Activated CD4-positive, alpha-beta memory T cell treated with anti-CD3 and anti-CD28 coated beads for 36 hours (primary cell): ENCODE measurements at regions not wholly inside any gene's neighbourhood (a gene's known extent, or its start where the extent isn't known, plus 50 kb on each side); places are given as distances from the start of the nearest gene placed in this dataset.

Experiments used
- CTCF ChIA-PET: fragments of 350-600 bp; sonication (Branson Sonifier 250); formaldehyde crosslinking; loops from one replicate; lab custom pipeline; 2021; ENCODE audit warnings: antibody characterized with exemption, inconsistent platforms; lab: Charles Lee
- POLR2A ChIA-PET: fragments of 350-600 bp; sonication (Branson Sonifier 250); formaldehyde crosslinking; loops from one replicate; lab custom pipeline; 2021; ENCODE audit warnings: antibody characterized with exemption; lab: Charles Lee
- DNase-seq: peaks from one replicate; pipeline ENCODE4 v3.0.0-alpha.2; 2020
- H3K27ac Mint-ChIP-seq: one replicate; pipeline ENCODE4 v1.8.0; 2021; ENCODE audit warnings: mixed read lengths
- H3K27me3 Mint-ChIP-seq: one replicate; pipeline ENCODE4 v1.8.0; 2021; ENCODE audit warnings: mixed read lengths
- H3K36me3 Mint-ChIP-seq: one replicate; pipeline ENCODE4 v1.8.0; 2021; ENCODE audit warnings: mixed read lengths
- H3K4me1 Mint-ChIP-seq: one replicate; pipeline ENCODE4 v1.8.0; 2021; ENCODE audit warnings: low read depth, mixed read lengths
- H3K4me3 Mint-ChIP-seq: one replicate; pipeline ENCODE4 v1.8.0; 2021; ENCODE audit warnings: mild to moderate bottlenecking, mixed read lengths
- H3K9me3 Mint-ChIP-seq: one replicate; pipeline ENCODE4 v1.8.0; 2021; ENCODE audit warnings: mixed read lengths
- intact Hi-C: fragments of 100-400 bp; cut with micrococcal nuclease; formaldehyde crosslinking; loops from one replicate; pipeline ENCODE4 v1.15.1; 2023

DNA sequence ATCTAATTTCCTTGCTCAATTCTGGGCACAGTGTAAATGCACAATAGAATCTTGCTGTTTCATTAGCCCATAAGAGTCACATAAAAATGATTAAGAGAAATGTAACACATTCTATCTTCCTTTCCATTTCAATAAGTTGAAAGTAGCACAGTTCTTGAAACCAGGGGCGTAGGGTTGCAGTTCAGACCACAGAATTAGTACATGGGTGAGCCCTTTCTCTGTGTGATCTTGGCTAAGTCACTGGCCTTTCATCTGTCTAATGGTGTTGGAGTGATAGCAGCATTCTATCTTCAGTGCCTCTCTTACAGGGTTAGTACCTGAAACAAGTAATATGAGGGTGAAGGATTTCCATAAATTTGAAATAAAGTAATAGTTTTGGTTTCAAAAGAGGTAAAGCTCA is 445.3 kb upstream of the ZNF462 start:
- Mint-ChIP-seq H3K36me3 (no peaks in the 10 kb centered on the region), H3K27ac (no peak overlapping the region), H3K9me3 (peaks cover 33% of the 10 kb centered on the region), H3K27me3 (no peaks in the 10 kb centered on the region), H3K4me3 (no peak overlapping the region), H3K4me1 (no peaks in the 10 kb centered on the region)
- ChIA-PET CTCF (no interaction called here), POLR2A (no interaction called here)
- no peak for DNase-seq
- intact Hi-C loops = no loop called here

DNA sequence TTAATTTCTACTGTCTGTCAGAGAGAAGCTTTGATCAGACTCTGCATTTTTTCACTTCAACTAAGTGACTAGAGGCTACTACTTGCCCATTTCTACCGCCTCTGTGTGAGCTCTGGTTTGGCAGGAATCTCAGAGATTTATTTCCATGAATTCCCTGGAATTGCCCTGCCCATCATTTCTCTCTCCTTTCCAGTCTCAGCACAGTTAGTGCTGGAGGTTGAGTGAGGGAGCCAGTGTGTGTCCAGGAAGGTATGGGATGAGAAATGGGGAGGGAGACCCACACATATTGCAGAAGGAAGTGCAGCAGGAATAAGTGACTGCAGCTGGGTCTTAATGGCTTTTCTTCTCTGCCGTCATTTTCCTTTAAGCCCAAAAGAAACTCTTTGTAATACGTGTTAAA is 443.1 kb upstream of the ZNF462 start:
- no peak for DNase-seq
- Mint-ChIP-seq H3K36me3 (no peaks in the 10 kb centered on the region), H3K27ac (no peak overlapping the region), H3K27me3 (no peaks in the 10 kb centered on the region), H3K9me3 (peaks cover 33% of the 10 kb centered on the region), H3K4me3 (no peak overlapping the region), H3K4me1 (no peaks in the 10 kb centered on the region)
- intact Hi-C loops = no loop called here
- ChIA-PET CTCF (no interaction called here), POLR2A (no interaction called here)

GRCh38 chr9:106420511-106420944 is 442.4 kb upstream of the ZNF462 start:
- intact Hi-C loops = no loop called here
- POLR2A ChIA-PET = no interaction called here
- Mint-ChIP-seq H3K4me1 (no peaks in the 10 kb centered on the region), H3K4me3 (no peak overlapping the region), H3K36me3 (no peaks in the 10 kb centered on the region), H3K27ac (no peak overlapping the region), H3K9me3 (peaks cover 29% of the 10 kb centered on the region), H3K27me3 (no peaks in the 10 kb centered on the region)
- CTCF ChIA-PET = no interaction called here
- DNase-seq = no peak

DNA sequence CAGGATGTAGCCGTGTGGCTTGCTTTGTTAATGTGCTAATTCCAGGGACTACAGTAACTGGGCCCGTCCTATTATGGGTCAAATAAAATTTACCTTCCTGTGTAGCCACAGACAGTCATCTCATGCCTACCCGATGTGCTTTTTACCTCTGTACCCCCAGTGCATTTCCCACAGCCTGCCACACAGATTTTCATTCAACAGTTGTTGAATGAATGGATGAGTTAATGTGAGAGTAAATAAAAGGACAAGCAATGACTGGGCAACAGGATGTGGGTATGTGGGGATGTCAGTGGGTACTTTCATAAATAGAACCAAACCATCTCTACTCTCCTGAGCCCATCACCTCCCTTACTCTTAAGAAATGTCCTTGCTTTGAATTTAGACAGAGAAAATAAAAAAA is 441.2 kb upstream of the ZNF462 start:
- ChIA-PET CTCF (no interaction called here), POLR2A (no interaction called here)
- Mint-ChIP-seq H3K27me3 (no peaks in the 10 kb centered on the region), H3K9me3 (peaks cover 22% of the 10 kb centered on the region), H3K4me1 (no peaks in the 10 kb centered on the region), H3K4me3 (no peak overlapping the region), H3K36me3 (no peaks in the 10 kb centered on the region), H3K27ac (no peak overlapping the region)
- no peak for DNase-seq
- intact Hi-C loops = no loop called here

DNA sequence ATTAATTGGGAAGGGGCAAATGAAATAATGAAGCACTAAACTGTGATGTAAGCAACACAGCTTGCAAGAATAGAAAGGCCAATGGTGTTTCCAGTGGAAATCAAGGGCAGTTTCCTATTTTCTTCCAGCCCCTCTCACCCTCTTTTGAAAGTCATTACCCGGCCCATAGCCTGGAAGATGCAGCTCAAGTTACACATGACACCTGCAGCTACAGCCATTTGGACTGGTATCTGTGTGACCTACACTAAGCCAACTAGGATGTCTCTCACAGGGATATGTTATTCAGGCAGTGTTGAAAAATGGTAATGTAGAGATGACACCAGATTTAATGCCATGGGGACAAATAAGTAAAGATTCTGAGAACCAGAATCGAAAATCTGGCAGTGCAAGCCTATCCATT is 439.4 kb upstream of the ZNF462 start:
- Mint-ChIP-seq H3K27ac (no peak overlapping the region), H3K4me1 (no peaks in the 10 kb centered on the region), H3K4me3 (no peak overlapping the region), H3K27me3 (no peaks in the 10 kb centered on the region), H3K36me3 (no peaks in the 10 kb centered on the region), H3K9me3 (peaks cover 13% of the 10 kb centered on the region)
- no peak for DNase-seq
- POLR2A ChIA-PET = no interaction called here
- intact Hi-C loops = no loop called here
- CTCF ChIA-PET = no interaction called here

DNA sequence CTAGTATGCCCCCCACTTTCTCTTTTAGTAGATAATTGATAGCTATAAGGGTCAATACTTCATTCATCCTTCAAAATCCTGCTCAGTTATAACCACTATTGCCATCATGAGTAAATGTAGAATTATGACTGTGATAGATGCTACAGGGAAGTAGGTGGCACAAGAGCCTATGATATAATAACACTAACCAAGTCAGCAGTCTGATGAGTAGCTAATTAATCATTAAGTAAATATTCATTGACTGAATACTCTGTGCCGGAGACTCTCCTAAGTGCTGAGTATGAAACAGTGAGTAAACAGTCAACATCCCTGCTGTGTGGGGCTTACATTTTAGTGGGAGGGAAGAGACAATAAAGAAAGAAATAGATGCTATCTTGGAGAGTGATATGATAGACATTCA is 430.3 kb upstream of the ZNF462 start:
- Mint-ChIP-seq H3K36me3 (no peaks in the 10 kb centered on the region), H3K4me1 (no peaks in the 10 kb centered on the region), H3K27ac (no peak overlapping the region), H3K9me3 (peaks cover 10% of the 10 kb centered on the region), H3K27me3 (no peaks in the 10 kb centered on the region), H3K4me3 (no peak overlapping the region)
- CTCF ChIA-PET = no interaction called here
- DNase-seq = no peak
- POLR2A ChIA-PET = no interaction called here
- intact Hi-C loops = no loop called here

DNA sequence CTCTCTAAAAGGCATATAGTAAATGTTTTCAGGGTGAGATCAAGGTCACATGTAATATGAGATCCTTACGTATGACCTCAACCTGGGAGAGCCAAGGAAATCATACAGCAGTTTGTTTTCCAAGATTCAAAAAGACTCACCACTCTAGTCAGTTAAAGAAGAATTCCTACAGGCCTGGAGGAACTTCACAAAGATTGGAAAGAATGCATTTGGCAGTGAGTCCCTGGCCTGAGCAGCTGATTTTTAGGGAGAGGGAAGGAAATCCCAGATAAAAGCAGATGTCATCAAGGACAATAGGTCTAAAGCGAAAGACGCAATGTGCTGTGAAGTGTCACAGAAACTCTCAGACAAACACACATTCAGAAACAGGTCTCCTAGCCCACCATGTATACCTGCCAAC is 424.0 kb upstream of the ZNF462 start:
- Mint-ChIP-seq H3K4me3 (no peak overlapping the region), H3K4me1 (no peaks in the 10 kb centered on the region), H3K27ac (no peak overlapping the region), H3K36me3 (no peaks in the 10 kb centered on the region), H3K27me3 (no peaks in the 10 kb centered on the region), H3K9me3 (peaks cover 22% of the 10 kb centered on the region)
- no peak for DNase-seq
- POLR2A ChIA-PET = no interaction called here
- CTCF ChIA-PET = no interaction called here
- intact Hi-C loops = no loop called here

GRCh38 chr9:106441283-106441682 is 421.7 kb upstream of the ZNF462 start:
- no peak for DNase-seq
- POLR2A ChIA-PET = no interaction called here
- H3K27ac Mint-ChIP-seq = no peak overlapping the region
- H3K9me3 Mint-ChIP-seq = peaks cover 24% of the 10 kb centered on the region
- no peaks in the 10 kb centered on the region for H3K4me1 Mint-ChIP-seq
- no peak overlapping the region for H3K4me3 Mint-ChIP-seq
- intact Hi-C loops = no loop called here
- CTCF ChIA-PET = no interaction called here
- no peaks in the 10 kb centered on the region for H3K27me3 Mint-ChIP-seq
- no peaks in the 10 kb centered on the region for H3K36me3 Mint-ChIP-seq

DNA sequence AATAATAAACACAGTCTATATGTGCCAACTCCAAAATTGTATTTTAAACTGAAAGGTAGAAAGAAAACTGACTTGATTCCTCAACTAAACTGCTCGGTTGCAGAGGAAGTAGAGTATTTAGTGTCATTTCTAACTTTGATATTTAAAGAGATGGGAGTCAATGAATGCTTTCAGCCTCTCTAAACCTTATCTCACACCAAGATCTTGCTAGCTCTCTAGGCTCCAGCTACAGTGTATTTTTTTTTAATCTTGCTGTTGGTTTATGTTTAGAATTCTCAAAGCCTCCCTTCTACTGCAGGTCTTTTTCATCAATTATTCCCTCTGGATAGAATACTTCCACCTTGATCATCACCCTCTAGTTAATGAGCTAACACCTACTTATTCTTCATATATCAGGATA is 419.4 kb upstream of the ZNF462 start:
- no peak for DNase-seq
- intact Hi-C loops = no loop called here
- ChIA-PET CTCF (no interaction called here), POLR2A (no interaction called here)
- H3K27me3 Mint-ChIP-seq = no peaks in the 10 kb centered on the region
- H3K9me3 Mint-ChIP-seq = peaks cover 24% of the 10 kb centered on the region
- H3K27ac Mint-ChIP-seq = no peak overlapping the region
- H3K4me3 Mint-ChIP-seq = no peak overlapping the region
- H3K4me1 Mint-ChIP-seq = no peaks in the 10 kb centered on the region
- H3K36me3 Mint-ChIP-seq = no peaks in the 10 kb centered on the region

DNA sequence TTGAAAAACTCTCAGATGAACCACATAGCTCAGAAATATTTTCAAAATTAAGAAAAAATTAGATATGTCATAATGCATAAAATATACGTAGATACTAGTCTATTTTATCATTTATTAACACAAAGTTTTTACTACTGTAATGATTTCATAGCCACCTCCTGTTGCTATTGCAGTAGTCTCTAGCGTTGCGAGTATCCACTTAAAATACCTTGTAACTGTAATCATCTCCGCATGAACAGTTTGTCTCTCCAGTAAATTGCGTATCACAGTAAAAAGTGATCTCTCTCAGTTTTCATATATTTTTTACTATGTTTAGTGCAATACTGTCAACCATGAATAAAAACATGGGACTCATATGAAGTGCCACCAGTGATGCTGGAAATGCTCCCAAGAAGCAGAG is 417.9 kb upstream of the ZNF462 start:
- POLR2A ChIA-PET = no interaction called here
- intact Hi-C loops = no loop called here
- no peak for DNase-seq
- no peak overlapping the region for H3K4me3 Mint-ChIP-seq
- H3K9me3 Mint-ChIP-seq = peaks cover 17% of the 10 kb centered on the region
- CTCF ChIA-PET = no interaction called here
- no peaks in the 10 kb centered on the region for H3K36me3 Mint-ChIP-seq
- H3K4me1 Mint-ChIP-seq = no peaks in the 10 kb centered on the region
- no peaks in the 10 kb centered on the region for H3K27me3 Mint-ChIP-seq
- no peak overlapping the region for H3K27ac Mint-ChIP-seq

DNA sequence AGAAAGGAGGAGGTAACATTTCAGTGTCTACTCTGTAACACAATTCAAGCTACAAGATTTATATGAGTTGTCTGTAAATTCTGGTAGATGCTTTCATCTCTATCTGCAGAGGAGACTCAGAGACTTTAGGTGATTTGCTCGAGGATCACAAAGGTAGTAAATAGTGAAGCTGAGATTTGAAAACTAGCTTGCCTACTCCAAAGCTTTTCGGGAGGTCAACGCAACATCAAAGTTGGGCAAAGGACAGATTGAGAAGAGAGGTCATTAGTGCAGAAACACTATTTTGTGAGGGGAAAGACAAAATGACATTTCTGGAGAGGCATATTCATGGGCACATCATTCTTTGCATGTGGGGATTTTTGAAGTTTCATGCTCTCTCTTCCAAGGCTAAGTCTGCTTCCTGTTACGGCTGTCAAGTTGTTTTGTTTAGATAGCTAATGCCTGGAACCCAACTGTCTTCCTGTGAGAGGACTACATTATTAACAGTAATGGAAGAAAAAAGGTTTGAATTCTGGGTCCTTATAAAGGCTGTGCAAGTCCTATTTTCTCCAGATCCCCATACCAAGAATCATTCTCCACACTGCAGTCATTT is 413.5 kb upstream of the ZNF462 start:
- ChIA-PET POLR2A (no interaction called here), CTCF (no interaction called here)
- H3K36me3 Mint-ChIP-seq = no peaks in the 10 kb centered on the region

DNA sequence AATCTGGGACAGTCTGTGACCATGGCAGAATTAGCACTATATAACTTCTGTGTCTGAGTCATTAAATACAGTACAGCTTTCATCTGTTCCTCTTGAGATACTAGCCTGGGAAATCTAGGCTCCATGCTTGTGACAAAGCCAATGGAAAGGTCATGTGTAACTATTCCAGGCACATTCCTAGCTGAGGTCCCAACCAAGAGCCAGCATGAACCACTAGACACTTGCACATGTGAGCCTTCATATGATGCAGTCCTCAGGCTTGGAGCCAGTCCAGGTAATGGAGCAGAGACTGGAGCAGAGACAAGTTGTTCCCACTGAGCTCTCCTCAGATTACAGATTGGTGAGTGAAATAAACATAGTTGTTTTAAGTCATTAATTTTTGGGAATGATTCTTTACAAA is 412.4 kb upstream of the ZNF462 start:
- POLR2A ChIA-PET = no interaction called here
- Mint-ChIP-seq H3K4me1 (no peaks in the 10 kb centered on the region), H3K9me3 (peaks cover 23% of the 10 kb centered on the region), H3K4me3 (no peak overlapping the region), H3K27ac (no peak overlapping the region), H3K27me3 (no peaks in the 10 kb centered on the region), H3K36me3 (no peaks in the 10 kb centered on the region)
- intact Hi-C loops = no loop called here
- CTCF ChIA-PET = no interaction called here
- no peak for DNase-seq

More for the DNA sequence above, 413.5 kb upstream of the ZNF462 start:
- intact Hi-C loops = no loop called here
- no peaks in the 10 kb centered on the region for H3K27me3 Mint-ChIP-seq
- no peak overlapping the region for H3K27ac Mint-ChIP-seq
- no peak for DNase-seq
- H3K4me1 Mint-ChIP-seq = no peaks in the 10 kb centered on the region
- H3K4me3 Mint-ChIP-seq = no peak overlapping the region
- peaks cover 25% of the 10 kb centered on the region for H3K9me3 Mint-ChIP-seq

DNA sequence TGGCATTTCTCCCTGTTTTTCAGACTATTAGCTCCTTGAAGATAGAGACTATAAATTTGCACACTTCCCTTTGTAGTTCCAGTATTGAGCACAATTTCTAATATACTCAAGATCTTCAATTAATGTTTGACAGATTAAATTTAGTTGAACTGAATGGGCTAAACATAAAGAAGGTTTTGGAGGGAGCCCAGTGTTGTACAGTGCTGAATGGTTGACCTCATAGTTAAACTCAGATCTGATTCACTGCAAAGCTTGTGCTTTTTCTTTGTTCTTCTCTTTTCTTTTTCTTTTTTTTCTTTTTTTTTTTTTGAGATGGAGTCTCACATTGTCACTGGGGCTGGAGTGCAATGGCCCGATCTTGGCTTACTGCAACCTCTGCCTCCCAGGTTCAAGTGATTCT is 411.7 kb upstream of the ZNF462 start:
- intact Hi-C loops = no loop called here
- Mint-ChIP-seq H3K27me3 (no peaks in the 10 kb centered on the region), H3K4me3 (no peak overlapping the region), H3K27ac (no peak overlapping the region), H3K4me1 (no peaks in the 10 kb centered on the region), H3K9me3 (peaks cover 25% of the 10 kb centered on the region), H3K36me3 (no peaks in the 10 kb centered on the region)
- no peak for DNase-seq
- POLR2A ChIA-PET = no interaction called here
- CTCF ChIA-PET = no interaction called here
